Stimulated activated CD4-positive, alpha-beta T cell treated with anti-CD3 and anti-CD28 coated beads, Interleukin-2, amount 100 ng/mL, for 4 hours (primary cell): ENCODE measurements at regions not wholly inside any gene's neighbourhood (a gene's known extent, or its start where the extent isn't known, plus 50 kb on each side); places are given as distances from the start of the nearest gene placed in this dataset.

Experiments used
- DNase-seq: peaks from one replicate; pipeline ENCODE4 v3.0.0-alpha.2; 2020; ENCODE audit warnings: low read depth

DNA sequence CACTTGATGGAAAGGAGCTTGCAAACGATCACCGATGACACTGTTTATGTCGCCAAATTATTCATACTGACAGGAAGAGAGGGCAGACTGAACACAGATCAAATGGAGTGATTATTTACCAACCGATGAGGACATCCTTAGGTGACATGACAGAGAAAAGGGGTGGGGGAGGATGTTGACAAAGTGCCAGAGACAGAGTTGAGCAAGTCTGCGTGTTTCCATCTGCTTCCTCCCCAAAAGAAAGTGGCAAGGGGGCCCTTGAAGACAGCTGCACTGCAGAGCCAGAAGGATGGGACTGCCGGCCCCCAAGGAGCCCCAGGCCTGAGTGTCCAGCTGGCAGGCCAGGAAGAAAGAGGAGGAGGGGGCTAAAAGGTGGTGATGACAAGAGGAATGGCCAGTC lies 191.0 kb upstream of the RPL38 start:
- DNase-seq = no peak

DNA sequence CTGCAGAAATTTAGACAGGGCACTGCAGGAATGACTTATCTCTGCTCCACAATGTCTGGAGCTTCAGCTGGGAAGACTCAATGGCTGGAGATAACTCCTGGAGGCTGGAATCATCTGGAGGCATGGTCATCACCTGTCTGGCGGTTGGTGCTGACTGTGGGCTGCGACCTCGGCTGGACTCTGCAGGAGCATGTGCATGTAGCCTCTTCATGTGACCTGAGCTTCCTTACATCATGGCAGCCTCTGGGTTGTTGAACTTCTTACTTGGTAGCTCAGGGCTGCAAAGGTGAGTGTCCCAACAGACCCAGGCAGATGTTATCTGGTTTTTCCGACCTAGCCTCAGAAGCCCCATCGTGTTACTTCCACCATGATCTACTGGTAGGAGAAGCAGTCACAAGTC lies 188.2 kb upstream of the RPL38 start:
- DNase-seq = no peak

DNA sequence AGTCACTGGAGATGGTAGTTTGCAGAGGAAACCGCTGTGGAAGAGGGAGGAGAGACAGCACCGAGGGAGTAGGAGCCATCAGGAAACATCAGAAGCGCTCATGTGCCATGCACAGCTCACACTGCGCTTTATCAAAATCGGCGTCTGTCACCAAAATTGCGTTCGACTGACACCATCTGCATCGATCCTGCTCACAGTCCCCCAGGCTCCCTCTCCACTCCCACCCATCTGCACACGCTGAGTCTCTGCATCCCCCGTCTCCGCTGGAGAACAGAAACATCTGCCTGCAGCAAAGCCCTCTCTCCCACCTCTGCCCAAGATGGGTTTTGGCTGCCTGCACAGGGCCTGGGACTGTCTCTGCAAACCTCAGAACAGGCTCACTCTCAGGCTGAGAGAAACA lies 187.5 kb upstream of the RPL38 start:
- no peak for DNase-seq

DNA sequence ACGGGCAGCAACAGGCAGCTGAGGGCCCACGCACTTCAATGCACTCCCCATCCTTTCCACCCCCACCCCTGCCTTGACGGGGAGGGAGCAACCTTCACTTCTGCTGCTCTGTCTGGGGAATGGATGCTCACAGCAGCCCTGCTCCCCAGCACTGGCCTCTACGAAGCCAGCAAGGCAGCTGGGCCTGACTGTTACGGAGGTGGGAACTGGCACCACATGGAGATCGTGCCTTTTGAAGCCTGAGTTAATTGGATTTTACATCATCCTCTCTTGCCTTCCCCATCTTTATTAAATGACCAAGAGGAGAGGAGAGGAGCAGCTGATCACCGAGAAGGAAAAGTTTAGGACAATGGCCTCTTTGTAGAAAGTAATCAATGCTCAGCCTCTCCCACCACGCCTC lies 187.0 kb upstream of the RPL38 start:
- no peak for DNase-seq

DNA sequence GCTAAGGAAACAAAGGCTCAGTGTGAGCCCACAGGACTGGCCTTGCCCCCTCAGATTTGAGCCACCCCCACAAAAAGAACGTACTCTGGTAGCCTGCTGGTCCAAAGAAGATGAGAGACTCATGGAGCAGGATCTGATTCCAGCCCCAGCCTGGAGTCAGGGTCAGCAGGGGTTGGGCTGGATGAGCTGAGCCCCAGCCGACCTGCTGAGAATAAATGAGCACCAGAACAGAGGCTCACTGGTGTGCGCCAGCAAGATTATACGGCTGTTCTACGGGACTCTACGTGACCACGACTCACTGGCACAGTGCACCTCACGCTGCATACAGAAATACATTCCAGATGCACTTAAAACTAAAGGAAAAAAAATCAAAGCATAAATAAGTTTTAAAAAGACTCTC lies 186.0 kb upstream of the RPL38 start:
- DNase-seq = no peak

DNA sequence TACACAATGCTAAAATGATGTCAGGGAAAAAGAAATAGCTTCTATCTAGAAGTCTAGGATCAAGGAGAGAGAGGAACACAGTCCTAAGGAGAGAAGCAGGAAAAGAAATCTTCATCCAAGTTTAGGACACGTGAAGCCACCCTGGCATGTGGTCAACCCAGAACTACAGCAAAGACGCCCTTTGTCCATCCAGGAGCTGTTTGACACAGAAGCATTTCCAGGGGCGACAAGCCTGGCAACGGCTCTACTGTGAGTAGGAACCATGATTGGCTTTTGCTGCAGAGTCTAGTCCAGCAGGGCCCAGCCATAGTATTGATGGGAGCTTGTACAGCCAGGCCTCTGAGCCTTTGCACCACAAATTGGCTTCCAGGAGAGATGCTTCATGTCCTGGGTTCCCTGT lies 185.4 kb upstream of the RPL38 start:
- no peak for DNase-seq

DNA sequence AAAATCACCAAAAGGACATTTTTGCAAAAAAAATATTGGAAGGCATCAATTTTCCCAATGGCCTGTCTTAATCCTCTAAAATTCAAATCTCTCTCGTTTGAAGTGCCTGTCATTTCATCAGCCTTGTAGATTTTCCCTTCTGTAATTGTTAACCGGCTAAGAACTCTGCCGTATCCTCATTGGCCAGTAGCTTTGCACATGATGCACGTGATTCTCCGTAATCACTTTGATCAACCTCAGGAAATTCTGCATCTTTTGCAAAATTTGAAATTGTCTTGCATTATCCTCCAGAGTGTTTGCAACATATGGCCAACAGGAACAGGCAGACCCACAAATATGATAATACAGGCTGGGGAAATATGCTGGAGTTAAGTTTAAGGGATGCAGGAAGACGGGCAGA lies 184.2 kb upstream of the RPL38 start:
- DNase-seq = no peak

DNA sequence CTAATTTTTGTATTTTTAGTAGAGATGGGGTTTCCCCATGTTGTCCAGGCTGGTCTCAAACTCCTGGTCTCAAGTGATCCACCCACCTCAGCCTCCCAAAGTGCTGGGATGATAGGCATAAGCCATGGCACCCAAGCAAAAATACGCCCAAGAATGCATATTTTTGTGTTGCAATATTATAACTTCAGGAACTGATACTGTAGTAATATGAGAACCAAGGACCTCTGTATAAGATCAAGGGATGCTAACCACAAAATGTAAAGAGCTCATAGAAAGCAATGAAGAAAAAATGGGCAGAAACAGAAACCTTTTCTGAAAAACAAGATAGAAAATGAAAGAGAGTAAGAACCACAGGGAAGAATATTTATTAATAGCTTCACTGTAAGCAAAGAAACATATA lies 183.6 kb upstream of the RPL38 start:
- no peak for DNase-seq

DNA sequence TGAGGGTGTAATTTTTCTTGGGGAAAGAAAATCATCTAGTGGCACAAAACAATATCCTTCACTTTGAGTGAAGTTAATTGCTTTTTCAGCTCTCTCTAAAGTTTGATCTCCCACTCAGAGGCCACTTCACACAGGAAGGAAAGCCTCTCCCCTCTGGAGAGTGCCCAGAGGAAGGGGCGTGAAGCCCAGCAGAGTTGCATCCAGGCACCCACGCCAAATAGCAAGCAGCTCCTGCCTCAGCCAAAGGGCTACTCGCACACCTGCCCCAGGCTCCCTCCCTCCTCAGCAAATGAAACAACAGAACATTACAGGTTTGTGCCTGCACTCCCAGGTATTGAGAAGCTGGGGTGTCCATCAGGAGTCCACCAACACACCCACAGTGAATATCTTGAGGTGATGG lies 183.0 kb upstream of the RPL38 start:
- no peak for DNase-seq

DNA sequence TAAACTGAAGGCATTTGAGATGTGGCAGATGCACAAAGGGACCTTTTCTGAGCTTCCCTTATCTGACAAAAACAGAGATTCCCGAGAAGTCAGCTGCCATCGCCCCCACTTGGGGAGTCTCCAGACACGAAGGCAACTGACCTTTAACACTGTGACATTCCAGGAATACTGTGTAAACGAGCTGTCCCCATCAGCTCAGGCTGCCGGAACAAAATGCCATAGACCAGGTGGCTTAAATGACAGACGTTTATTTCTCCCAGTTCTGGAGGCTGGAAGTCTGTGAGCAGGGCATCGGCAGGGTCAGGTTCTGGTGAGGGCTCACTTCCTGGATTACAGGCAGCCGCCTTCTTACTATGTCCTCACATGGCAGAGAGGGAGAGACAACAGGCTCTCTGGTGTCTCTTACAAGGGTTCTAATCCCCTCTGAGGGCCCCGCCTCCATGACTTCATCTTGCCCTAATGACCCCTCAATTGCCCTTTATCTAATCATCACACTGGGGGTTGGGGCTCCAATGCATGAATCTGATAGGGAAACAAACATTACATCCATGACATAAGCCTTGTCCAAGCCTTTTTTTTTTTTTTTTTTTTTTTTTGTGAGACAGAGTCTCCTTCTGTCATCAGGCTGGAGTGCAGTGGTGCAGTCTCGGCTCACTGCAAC lies 178.5 kb upstream of the RPL38 start:
- no peak for DNase-seq

DNA sequence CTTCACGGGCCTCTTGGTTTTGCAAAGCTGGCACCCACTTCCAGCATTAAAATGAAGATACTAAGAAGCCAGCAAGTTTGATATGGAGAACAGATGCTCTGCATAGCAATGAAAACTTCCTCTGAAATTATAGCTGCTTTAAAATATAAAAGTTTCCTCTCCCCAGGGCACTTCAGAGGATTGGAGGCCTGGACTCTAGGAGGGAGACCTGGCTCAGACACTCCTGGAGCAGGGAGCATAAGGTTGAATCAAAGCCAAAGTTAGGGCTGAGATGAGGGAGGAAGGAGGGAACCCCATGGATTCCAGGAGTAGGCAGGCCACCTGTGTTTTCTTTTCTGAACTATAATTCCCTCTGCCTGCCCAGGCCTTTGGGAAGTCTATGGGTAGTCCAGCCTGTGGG lies 176.0 kb upstream of the RPL38 start:
- DNase-seq = no peak

DNA sequence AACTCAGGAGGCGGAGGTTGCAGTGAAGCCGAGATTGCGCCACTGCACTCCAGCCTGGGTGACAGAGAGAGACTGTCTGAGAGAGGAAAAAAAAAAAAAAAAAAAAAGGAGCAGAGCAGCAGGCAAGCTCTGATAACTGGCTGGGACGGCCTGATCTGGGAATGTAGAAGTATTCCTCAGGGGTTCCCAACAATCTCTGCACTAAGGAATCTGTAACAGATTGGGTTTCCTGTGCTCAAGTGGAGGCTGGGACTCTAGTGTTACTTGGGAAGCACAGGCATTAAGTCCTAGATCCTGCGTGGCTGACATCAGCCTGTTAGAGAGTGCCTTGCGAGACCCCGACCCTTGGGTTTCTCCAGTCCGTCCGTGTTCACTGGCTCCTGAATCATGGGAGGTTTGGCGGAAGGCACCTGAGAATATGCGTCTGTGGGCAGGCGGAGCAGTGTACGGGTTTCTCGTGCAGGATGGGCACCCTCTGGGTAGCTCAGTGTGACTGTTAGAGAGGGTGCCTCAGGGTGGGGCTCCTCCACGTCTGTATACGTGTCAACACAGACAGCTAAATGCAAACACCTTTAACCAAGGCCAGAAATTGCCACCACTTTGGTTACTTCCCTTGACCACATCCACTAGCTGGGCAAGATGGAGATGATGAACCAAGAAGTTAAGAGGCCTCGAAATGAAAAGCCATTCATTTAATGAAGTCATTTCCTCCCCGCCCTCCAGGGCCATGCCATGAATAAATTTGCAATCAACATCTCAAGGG lies 174.9 kb upstream of the RPL38 start:
- DNase-seq = no peak

DNA sequence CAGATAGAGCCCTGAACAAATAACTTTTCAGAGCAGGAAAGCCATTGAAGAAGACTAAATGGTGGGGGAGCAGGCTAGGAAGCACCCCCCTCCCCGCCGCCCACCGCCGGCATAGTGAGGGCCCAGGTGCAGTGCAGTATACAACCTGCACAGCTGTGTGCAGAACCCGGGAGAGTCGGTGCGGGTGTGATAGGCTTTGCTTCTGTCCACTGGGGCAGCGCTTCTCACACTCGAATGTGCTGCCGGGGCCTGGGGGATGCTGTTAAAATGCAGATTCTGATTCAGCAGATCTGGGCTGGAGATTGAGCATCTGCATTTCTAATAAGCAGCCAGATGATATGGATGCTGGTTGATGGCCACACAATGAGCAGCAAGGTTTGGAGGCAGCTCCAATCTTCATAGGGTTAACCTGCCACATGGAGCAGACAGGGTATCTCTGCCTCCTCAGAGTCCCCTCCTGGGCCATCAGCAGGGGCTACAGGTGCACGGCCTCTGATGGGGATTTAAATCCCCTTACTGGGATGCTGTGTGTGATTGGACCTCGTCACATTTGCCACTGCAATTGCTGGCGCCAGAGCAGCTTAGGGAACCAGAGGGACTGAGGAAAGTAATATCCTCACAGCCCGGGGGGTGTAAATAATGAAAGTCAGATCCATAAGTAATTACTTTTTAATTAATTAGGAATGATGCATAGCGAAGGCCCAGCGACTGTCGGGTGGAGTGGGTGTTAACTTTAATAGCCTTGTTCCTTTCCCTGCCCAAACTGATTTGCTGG lies 172.0 kb upstream of the RPL38 start:
- no peak for DNase-seq

DNA sequence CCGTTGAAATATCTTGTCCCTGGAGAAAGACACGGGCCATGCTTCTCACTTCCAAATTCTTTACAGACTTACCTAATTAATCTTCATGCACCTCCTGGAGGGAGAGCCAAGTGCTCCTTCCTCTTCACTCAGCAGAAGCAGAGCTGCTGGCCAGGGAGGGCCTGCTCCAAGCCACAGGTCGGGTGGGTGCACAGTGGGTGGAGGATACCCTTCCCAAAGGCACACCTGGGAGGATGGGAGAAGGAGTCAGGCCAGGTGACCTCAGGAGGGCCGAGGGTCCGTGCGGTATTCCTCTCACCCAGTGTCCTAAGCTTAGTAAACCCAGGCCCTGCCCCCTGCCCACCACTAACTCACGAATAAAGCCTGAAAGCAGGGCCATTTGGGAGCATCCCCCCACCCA lies 171.3 kb upstream of the RPL38 start:
- no peak for DNase-seq

DNA sequence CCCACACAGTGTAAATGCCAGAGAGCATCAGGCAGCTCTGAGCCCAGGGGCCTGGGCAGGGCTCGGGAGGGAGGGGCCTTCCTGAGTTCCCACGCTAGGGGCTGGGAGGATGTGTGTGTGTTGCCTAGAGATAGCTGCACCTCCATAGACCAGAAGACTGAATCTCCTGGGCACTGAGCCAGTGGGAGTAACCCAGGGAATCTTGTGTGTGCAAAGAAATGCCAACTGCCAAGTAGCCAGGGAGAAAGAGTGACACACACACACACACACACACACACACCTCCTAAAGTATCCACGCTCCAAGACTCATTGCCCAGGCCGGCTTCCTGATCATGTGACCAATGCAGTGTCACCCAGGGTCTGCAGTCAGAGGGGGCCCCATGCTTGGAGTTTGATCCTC lies 166.2 kb upstream of the RPL38 start:
- DNase-seq = no peak

DNA sequence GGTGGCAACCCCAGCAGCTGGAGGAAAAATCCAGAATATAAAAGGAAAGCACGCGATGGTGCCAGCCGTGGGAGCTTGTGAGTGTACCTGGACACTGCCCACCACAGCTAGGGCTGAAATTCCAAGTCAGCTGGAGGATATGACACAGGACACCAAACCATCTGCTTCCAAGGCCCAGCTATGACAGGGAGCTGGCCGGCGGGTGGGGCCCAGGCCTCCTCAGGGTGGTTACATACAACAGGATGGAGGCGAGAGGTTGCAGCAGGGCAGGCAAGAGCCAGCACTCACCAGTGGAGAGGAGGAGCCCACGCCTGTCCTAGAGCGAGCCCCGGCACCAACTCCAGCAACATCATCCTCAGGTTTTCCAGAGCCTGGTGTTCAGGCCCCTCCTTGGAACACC lies 163.2 kb upstream of the RPL38 start:
- no peak for DNase-seq

DNA sequence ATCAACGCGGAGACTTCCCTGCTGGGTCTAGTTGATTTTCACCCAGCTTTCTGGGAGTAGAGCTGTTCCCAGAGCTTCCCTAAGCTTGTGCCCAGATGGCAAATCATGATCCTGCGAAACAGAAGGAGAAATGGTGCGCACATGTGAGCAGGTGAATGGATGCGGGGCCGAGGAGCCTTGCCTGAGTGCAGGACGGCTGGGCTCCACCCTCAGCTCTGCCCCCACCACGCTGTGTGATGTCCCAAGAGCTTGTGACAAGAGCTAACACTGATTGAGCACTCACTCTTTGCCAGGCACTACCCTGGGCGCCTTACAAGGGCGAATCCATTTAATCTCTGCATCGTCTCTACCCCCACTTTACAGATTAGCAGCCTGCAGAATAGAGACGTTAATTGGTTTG lies 162.7 kb upstream of the RPL38 start:
- no peak for DNase-seq

DNA sequence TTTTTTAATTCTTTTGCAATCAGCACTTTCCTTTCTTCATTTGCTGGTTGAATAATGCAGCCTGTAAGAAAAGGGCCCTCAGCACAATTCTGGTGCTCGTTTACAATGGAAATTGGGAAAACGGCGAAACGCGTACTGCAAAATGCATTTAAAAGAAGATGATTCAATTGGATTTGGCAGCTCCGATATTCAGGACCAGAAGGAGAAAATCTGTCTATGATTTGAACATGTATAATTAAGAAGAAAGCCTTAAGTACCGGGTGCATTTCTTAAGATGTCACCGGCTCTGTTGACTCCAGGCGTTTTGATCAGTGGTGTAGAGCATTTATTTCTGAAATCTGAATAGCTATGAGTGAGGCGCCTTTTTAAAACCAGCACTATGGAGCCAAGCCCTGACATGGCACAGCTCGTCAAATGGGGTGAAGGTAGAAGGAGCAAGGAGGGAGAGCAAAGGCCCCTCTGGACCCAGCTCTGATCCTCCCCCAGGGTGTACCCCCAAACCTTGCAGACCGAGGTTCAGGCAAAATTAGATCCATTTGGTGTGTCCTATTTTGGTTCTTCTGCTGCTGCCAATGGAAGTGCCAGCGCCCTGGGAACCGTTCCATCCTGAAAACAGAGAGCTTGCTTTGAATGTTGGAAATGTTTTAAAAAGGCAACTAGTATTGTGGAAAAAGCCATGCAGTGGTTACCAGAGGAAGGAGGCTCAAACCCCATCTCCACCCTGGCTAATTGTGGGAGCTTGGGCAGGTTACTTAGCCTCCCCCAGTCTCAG lies 161.4 kb upstream of the RPL38 start:
- DNase-seq = no peak

DNA sequence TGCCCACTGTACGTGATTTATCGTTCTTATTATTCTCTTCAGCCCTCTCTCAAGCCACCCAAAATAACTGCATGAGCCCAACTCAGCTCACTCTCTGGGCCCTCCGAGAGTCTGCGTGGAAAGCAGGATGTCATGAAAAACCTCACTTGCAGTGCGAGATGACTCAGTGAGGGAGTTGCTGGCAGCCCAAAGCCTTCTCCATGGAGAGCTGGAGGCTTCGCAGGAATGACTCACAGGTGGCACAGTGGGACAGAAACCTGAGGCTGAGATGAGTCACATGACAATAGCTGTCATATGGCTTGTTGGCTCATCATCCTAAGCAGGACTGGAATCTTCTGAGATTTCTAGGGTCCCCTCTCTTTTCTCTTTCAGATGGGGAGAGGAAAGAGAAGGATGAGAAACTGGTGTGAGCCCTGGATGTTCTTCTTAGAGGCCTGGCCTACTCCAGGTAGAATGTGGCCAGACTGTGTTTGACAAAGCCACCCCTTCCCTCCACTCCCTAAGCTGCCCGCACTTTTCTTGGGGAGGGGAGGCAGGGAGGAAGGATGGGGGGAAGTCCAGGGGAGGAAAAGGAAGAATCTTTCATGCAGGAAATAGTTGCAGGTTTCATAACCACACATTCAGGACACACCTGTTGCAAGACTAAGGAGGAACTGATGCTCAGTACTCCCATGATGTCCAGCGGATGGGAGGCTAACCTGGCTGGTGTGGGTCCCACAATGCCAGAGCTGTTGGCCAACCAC lies 160.6 kb upstream of the RPL38 start:
- DNase-seq = no peak

DNA sequence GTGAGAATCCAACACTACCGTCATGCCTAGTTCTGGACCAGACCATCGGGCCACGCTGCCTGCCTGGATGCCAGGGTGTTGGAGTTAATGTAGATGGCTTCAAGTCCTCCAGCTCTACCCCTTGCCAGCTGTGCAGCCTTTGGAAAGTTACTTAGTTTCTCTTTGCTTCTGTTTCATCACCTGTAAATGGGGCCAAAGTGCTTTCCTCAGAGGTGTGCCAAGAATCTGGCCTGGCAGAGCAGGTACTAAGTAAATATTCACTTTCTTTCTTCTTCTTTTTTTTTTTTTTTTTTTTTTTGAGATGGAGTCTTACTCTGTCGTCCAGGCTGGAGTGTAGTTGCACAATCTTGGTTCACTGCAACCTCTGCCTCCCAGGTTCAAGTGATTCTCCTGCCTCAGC lies 159.5 kb upstream of the RPL38 start:
- DNase-seq = no peak

DNA sequence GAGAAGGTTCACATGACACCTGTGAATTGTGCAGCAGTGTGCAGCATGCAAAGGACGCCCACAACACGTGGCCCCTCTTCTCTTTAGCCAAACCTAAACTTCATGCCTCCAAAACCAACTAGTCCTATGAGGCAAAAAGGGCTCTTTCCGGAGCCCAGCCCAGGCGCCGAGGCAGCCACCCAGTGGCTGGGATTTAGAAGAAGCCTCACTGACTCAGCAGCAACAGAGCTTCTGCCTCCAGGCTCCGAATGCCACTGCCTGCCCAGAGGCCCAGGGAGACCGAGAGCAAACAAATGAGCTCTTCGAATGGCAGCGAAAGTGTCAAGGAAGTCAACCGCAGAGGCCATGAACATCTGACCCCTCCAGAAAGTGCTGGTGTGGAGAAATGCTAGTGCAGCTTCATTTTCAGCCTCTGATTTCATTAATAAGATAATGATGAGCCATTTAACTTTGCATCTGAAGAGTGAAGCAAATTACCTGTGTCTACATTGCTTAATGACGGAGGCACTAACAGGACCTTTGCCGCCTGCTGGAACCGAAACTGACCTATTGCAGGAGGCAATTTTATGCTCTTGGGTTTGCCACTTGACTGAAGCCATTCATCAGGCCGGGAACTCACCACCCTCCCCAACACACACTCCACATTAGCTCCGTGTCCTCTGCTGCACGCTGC lies 157.7 kb upstream of the RPL38 start:
- no peak for DNase-seq
